Endothelial cell of umbilical vein (primary cell): ENCODE measurements at regions not wholly inside any gene's neighbourhood (a gene's known extent, or its start where the extent isn't known, plus 50 kb on each side); places are given as distances from the start of the nearest gene placed in this dataset.

Source experiments
- BruUV-seq: library from RNA; stranded (reverse); fragments of 400-500 nt; replicated peaks from 2 replicates; lab custom pipeline; 2021; lab: Mats Ljungman, UMichigan
- CTCF ChIA-PET: fragments of 300-600, 350-600 bp; sonication (Branson Sonifier 250); formaldehyde crosslinking; loops from one replicate; lab custom pipeline; 2021; ENCODE audit warnings: antibody characterized with exemption, inconsistent platforms; lab: Charles Lee
- POLR2A ChIA-PET: fragments of 300-600, 350-600 bp; sonication (Branson Sonifier 250); formaldehyde crosslinking; loops from one replicate; lab custom pipeline; 2021; ENCODE audit warnings: antibody characterized with exemption, inconsistent platforms; lab: Charles Lee
- DNase-seq: peaks from one replicate; pipeline ENCODE4 v3.0.0-alpha.2; 2011; ENCODE audit warnings: low read depth, low spot score
- FAIRE-seq: peaks from 2 replicates; lab custom pipeline; 2011; peaks lifted over from hg19 to GRCh38; lab: Jason Lieb, UNC
- H2AFZ ChIP-seq: 2 replicates; pipeline ENCODE4 v1.6.0; 2012; ENCODE audit warnings: low read depth, low read length, control low read depth, inconsistent platforms
- H3K27ac ChIP-seq: 2 replicates; pipeline ENCODE4 v1.5.1; 2011; ENCODE audit warnings: low read depth, mild to moderate bottlenecking, control low read depth, low read length, moderate library complexity; ENCODE audit not compliant: insufficient read depth
- H3K27me3 ChIP-seq, 2 experiments: 2 replicates each; pipeline versions ENCODE4 v1.6.0 to v1.6.1; 2011; ENCODE audit warnings: low read length in 2 of 2, mixed read lengths in 1 of 2; ENCODE audit not compliant: control insufficient read depth in 2 of 2, insufficient read depth in 2 of 2
- H3K36me3 ChIP-seq, 2 experiments: 2 replicates in 1 of 2; 3 replicates in 1 of 2; pipeline ENCODE4 v1.5.1; 2011; ENCODE audit warnings: low read length in 2 of 2, mild to moderate bottlenecking in 1 of 2, moderate library complexity in 1 of 2; ENCODE audit not compliant: control insufficient read depth in 2 of 2, insufficient read depth in 2 of 2; ENCODE audit errors: extremely low read depth in 1 of 2
- H3K4me1 ChIP-seq: 3 replicates; pipeline ENCODE4 v1.5.1; 2011; ENCODE audit warnings: mild to moderate bottlenecking, low read length; ENCODE audit not compliant: control insufficient read depth, insufficient read depth; ENCODE audit errors: extremely low read depth
- H3K4me2 ChIP-seq: 2 replicates; pipeline ENCODE4 v1.6.1; 2011; ENCODE audit warnings: low read length, control low read depth, mixed read lengths; ENCODE audit not compliant: insufficient read depth
- H3K4me3 ChIP-seq, 3 experiments: fragments of 200-600 bp in 1 of 3; sonication (generic), shearing (Covaris generic) in 1 of 3; replicated peaks in 1 of 3; 2 replicates each; pipeline ENCODE4 v1.5.1; 2011 to 2016; ENCODE audit warnings: control low read depth in 3 of 3, low read length in 3 of 3, mild to moderate bottlenecking in 2 of 3, inconsistent platforms in 1 of 3, low read depth in 1 of 3, moderate library complexity in 1 of 3; ENCODE audit not compliant: insufficient read depth in 1 of 3
- H3K79me2 ChIP-seq: 2 replicates; pipeline ENCODE4 v1.6.0; 2012; ENCODE audit warnings: low read length, inconsistent platforms; ENCODE audit not compliant: control insufficient read depth, insufficient read depth
- H3K9ac ChIP-seq: replicated peaks from 2 replicates; pipeline ENCODE3; 2011; ENCODE audit warnings: low read length, control low read depth; ENCODE audit not compliant: insufficient read depth; ENCODE audit errors: extremely low read depth
- H3K9me1 ChIP-seq: replicated peaks from 3 replicates; pipeline ENCODE4 v1.6.0; 2011; ENCODE audit warnings: mild to moderate bottlenecking, low read length; ENCODE audit not compliant: control insufficient read depth, insufficient read depth; ENCODE audit errors: extremely low read depth
- H3K9me3 ChIP-seq: replicated peaks from 2 replicates; pipeline ENCODE4 v1.5.1; 2012; ENCODE audit warnings: low read length, inconsistent platforms; ENCODE audit not compliant: control insufficient read depth, insufficient read depth
- H4K20me1 ChIP-seq: replicated peaks from 2 replicates; pipeline ENCODE3; 2011; ENCODE audit warnings: mild to moderate bottlenecking, low read length; ENCODE audit not compliant: control insufficient read depth, insufficient read depth; ENCODE audit errors: extremely low read depth
- EZH2 ChIP-seq: IDR thresholded peaks from 2 replicates; pipeline ENCODE4 v1.6.1; 2012; ENCODE audit warnings: borderline replicate concordance, low read depth, mild to moderate bottlenecking, moderate library complexity, low read length, inconsistent platforms; ENCODE audit not compliant: severe bottlenecking
- FOS ChIP-seq: IDR thresholded peaks from 2 replicates; pipeline ENCODE4 v1.6.1; 2011; ENCODE audit warnings: mild to moderate bottlenecking, low read length, moderate library complexity, borderline replicate concordance; ENCODE audit not compliant: insufficient read depth
- GATA2 ChIP-seq: IDR thresholded peaks from 2 replicates; pipeline ENCODE4 v1.7.0; 2011; ENCODE audit warnings: low read depth, mild to moderate bottlenecking, moderate library complexity, mixed read lengths, low read length; ENCODE audit not compliant: insufficient read length, insufficient read depth
- JUN ChIP-seq: IDR thresholded peaks from 2 replicates; pipeline ENCODE4 v1.6.1; 2011; ENCODE audit warnings: borderline replicate concordance, low read depth; ENCODE audit not compliant: insufficient read length, insufficient read depth
- MYC ChIP-seq: IDR thresholded peaks from one replicate; pipeline ENCODE4 v1.6.1; 2011; ENCODE audit warnings: mild to moderate bottlenecking, low read depth, low read length
- POLR2A ChIP-seq: IDR thresholded peaks from 2 replicates; pipeline ENCODE4 v1.6.1; 2012; ENCODE audit warnings: low read depth, mild to moderate bottlenecking, control low read depth, low read length
- POLR2AphosphoS5 ChIP-seq: IDR thresholded peaks from 2 replicates; pipeline ENCODE4 v1.6.1; 2012; ENCODE audit warnings: low read depth, mild to moderate bottlenecking, control low read depth, low read length, moderate library complexity; ENCODE audit not compliant: insufficient read depth
- dilution Hi-C: fragments of 300-500 bp; cut with MboI; formaldehyde crosslinking; loops from one replicate; pipeline ENCODE4 v1.15.0; 2019; ENCODE audit warnings: low sequenced_read_pairs; ENCODE audit not compliant: extremely low pct_ligation_motif_present
- intact Hi-C: fragments of 100-400 bp; cut with micrococcal nuclease; formaldehyde crosslinking; loops from one replicate; pipeline ENCODE4 v1.10.0; 2022
- TF ChIP-seq, protein P1 (sequence below): IDR thresholded peaks from 2 replicates; pipeline ENCODE4 v1.6.1; 2011; ENCODE audit not compliant: insufficient read depth, insufficient read length
- TF ChIP-seq, protein P2 (sequence below), 2 donors: IDR thresholded peaks; 1 replicate in 1 of 2; 2 replicates in 1 of 2; pipeline ENCODE4 v1.5.1; 2011; ENCODE audit warnings: low read length in 2 of 2, mild to moderate bottlenecking in 2 of 2, moderate library complexity in 2 of 2, control low read depth in 1 of 2, inconsistent platforms in 1 of 2, low read depth in 1 of 2; ENCODE audit not compliant: insufficient read depth in 1 of 2; ENCODE audit errors: extremely low read depth in 1 of 2

DNA sequence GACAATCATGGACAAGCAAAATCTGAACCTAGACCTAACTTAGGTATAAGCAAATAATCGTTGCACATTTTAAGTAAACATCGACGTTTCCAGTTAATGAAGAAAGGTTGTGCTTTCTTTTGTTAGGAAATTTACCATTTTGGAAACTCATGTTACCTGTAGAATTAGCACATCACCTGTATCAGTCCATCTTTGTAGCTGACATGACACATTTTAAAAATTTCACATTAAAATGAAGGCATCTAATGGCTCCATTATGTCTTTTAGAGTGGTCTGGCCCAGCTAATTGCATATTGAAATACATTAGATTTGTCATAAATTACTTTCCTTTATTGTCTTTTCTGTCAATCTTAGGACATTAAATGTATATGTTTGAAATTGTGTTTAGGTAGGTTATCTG is 119.0 kb upstream of the MGAT5 start:
- H3K9me1 ChIP-seq, result no peaks in the 10 kb centered on the region
- H3K79me2 ChIP-seq, result peaks cover 37% of the 10 kb centered on the region
- no peaks in the 10 kb centered on the region for H3K27me3 ChIP-seq
- no peak overlapping the region for H3K9ac ChIP-seq
- H4K20me1 ChIP-seq, result no peaks in the 10 kb centered on the region
- no peak overlapping the region for H3K4me3 ChIP-seq
- TF ChIP-seq POLR2AphosphoS5, result no peak
- no peak for TF ChIP-seq MYC
- no peak for TF ChIP-seq JUN
- no TSS peak for BruUV-seq
- FAIRE-seq (no peak), DNase-seq (no peak)
- ChIA-PET POLR2A (no interaction called here), CTCF (interaction anchor here (1.1 to 1.3 kb wide), 2 partner anchors 16 to 111 kb away, joined by 3 read pairs; no protein-coding TSS in a partner anchor)
- dilution Hi-C loops, result no loop called here
- H3K4me2 ChIP-seq, result no peak overlapping the region
- no peaks in the 10 kb centered on the region for H3K36me3 ChIP-seq
- H3K27ac ChIP-seq, result no peak overlapping the region
- H3K4me1 ChIP-seq, result peaks cover 27% of the 10 kb centered on the region
- intact Hi-C loops, result loop anchor here (5.0 kb wide), 1 partner anchor 172 kb away; no protein-coding TSS in a partner anchor
- H2AFZ ChIP-seq, result no peak overlapping the region
- no peaks in the 10 kb centered on the region for H3K9me3 ChIP-seq

DNA sequence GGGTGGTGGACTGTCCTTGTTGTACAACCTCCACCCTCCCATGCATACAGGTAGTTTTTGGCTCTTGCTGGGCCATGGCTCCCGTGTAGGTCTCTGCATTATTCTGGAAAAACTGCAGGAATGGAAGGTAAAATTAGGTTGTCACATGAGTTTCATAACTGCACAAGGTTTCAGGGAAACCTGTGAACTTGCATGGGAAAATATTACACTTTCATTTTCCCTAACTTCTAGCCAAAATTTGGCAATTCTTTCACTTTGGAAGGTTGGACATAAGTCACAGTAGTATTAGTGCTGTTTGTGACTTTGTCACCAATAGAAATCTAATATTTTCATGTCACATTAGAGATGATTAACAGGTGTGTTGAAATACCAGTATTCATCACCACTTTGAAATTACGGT is 118.1 kb upstream of the MGAT5 start:
- TF ChIP-seq, protein P1, sequence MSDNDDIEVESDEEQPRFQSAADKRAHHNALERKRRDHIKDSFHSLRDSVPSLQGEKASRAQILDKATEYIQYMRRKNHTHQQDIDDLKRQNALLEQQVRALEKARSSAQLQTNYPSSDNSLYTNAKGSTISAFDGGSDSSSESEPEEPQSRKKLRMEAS, result no peak
- TF ChIP-seq GATA2, result no peak
- TF ChIP-seq FOS, result no peak
- no peak for TF ChIP-seq POLR2A
- TF ChIP-seq EZH2, result no peak
- TF ChIP-seq, protein P2, sequence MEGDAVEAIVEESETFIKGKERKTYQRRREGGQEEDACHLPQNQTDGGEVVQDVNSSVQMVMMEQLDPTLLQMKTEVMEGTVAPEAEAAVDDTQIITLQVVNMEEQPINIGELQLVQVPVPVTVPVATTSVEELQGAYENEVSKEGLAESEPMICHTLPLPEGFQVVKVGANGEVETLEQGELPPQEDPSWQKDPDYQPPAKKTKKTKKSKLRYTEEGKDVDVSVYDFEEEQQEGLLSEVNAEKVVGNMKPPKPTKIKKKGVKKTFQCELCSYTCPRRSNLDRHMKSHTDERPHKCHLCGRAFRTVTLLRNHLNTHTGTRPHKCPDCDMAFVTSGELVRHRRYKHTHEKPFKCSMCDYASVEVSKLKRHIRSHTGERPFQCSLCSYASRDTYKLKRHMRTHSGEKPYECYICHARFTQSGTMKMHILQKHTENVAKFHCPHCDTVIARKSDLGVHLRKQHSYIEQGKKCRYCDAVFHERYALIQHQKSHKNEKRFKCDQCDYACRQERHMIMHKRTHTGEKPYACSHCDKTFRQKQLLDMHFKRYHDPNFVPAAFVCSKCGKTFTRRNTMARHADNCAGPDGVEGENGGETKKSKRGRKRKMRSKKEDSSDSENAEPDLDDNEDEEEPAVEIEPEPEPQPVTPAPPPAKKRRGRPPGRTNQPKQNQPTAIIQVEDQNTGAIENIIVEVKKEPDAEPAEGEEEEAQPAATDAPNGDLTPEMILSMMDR (IDR thresholded peaks at IDR 0.05; ENCODE audit: extremely low read depth in 1 of 2, insufficient read depth in 1 of 2, low read depth in 1 of 2, low read length in 2 of 2), result no peak
- no peak for TF ChIP-seq JUN
- no peak for TF ChIP-seq MYC
- TF ChIP-seq POLR2AphosphoS5, result no peak
- Histone ChIP-seq H3K4me2 (no peak overlapping the region), H3K4me3 (no peak overlapping the region), H3K9ac (no peak overlapping the region), H3K36me3 (peaks cover 0 to 3% of the 10 kb centered on the region in 2 experiments), H3K9me1 (no peaks in the 10 kb centered on the region), H3K79me2 (peaks cover 41% of the 10 kb centered on the region), H3K27ac (no peak overlapping the region), H3K27me3 (no peaks in the 10 kb centered on the region), H3K9me3 (no peaks in the 10 kb centered on the region), H2AFZ (no peak overlapping the region), H4K20me1 (no peaks in the 10 kb centered on the region), H3K4me1 (peaks cover 27% of the 10 kb centered on the region)
- dilution Hi-C loops, result no loop called here
- FAIRE-seq (no peak), DNase-seq (no peak)
- no TSS peak for BruUV-seq
- ChIA-PET CTCF (interaction anchor here (1.1 to 1.9 kb wide), 2 partner anchors 9 to 315 kb away, joined by 3 to 9 read pairs; no protein-coding TSS in a partner anchor), POLR2A (no interaction called here)
- intact Hi-C loops, result loop anchor here (5.0 kb wide), 1 partner anchor 172 kb away; no protein-coding TSS in a partner anchor
